GM19452 (cell line): ENCODE measurements at regions not wholly inside any gene's neighbourhood (a gene's known extent, or its start where the extent isn't known, plus 50 kb on each side); places are given as distances from the start of the nearest gene placed in this dataset.

Source experiments
- ATAC-seq: cut with Tn5 transposase; IDR thresholded peaks from one replicate; pipeline ENCODE4 v1.9.1; 2021; ENCODE audit not compliant: unreplicated experiment

- ATAC-seq = no peak
Observed at GRCh38 chr5:58074717-58075116, 385.2 kb downstream of the PLK2 start.

- no peak for ATAC-seq
Observed at GRCh38 chr5:58074222-58074621, 385.7 kb downstream of the PLK2 start.

- no peak for ATAC-seq
Observed at GRCh38 chr5:58073243-58073642, 386.6 kb downstream of the PLK2 start.

GRCh38 chr5:58072300-58072965, 387.5 kb downstream of the PLK2 start:
- no peak for ATAC-seq

GRCh38 chr5:58071566-58071965, 388.3 kb downstream of the PLK2 start:
- no peak for ATAC-seq

- no peak for ATAC-seq
Observed at GRCh38 chr5:58069846-58070245, 390.0 kb downstream of the PLK2 start.

- no peak for ATAC-seq
Observed at GRCh38 chr5:58069016-58069705, 390.7 kb downstream of the PLK2 start.

GRCh38 chr5:58066557-58066956, 393.3 kb downstream of the PLK2 start:
- ATAC-seq = no peak

GRCh38 chr5:58066076-58066475, 393.8 kb downstream of the PLK2 start:
- no peak for ATAC-seq

GRCh38 chr5:58064801-58065200, 395.1 kb downstream of the PLK2 start:
- ATAC-seq = no peak

- no peak for ATAC-seq
Observed at GRCh38 chr5:58060996-58061395, 398.9 kb downstream of the PLK2 start.

GRCh38 chr5:58057324-58057723, 402.6 kb downstream of the PLK2 start:
- ATAC-seq = no peak

GRCh38 chr5:58056546-58056945, 403.3 kb downstream of the PLK2 start:
- no peak for ATAC-seq

- no peak for ATAC-seq
Observed at GRCh38 chr5:58054018-58054417, 405.9 kb downstream of the PLK2 start.

GRCh38 chr5:58048954-58049353, 410.9 kb downstream of the PLK2 start:
- no peak for ATAC-seq

- no peak for ATAC-seq
Observed at GRCh38 chr5:58048185-58048925, 411.5 kb downstream of the PLK2 start.

GRCh38 chr5:58046371-58046770, 413.5 kb downstream of the PLK2 start:
- ATAC-seq = no peak

GRCh38 chr5:58044166-58044565, 415.7 kb downstream of the PLK2 start:
- no peak for ATAC-seq

GRCh38 chr5:58043032-58043945, 416.6 kb downstream of the PLK2 start:
- ATAC-seq = no peak

- no peak for ATAC-seq
Observed at GRCh38 chr5:58041884-58042283, 418.0 kb downstream of the PLK2 start.

GRCh38 chr5:58040846-58041245, 419.0 kb downstream of the PLK2 start:
- ATAC-seq = no peak
